Kidney capillary endothelial cell (primary cell): ENCODE measurements at regions not wholly inside any gene's neighbourhood (a gene's known extent, or its start where the extent isn't known, plus 50 kb on each side); places are given as distances from the start of the nearest gene placed in this dataset.
"Not testable (repeated sequence)": the region's sequence is repeated elsewhere in the genome, so short reads cannot be mapped to it uniquely, and the experiment has no call there.

Source experiments
- DNase-seq: peaks from one replicate; pipeline ENCODE4 v3.0.0-alpha.2; 2018; ENCODE audit warnings: low spot score

DNA sequence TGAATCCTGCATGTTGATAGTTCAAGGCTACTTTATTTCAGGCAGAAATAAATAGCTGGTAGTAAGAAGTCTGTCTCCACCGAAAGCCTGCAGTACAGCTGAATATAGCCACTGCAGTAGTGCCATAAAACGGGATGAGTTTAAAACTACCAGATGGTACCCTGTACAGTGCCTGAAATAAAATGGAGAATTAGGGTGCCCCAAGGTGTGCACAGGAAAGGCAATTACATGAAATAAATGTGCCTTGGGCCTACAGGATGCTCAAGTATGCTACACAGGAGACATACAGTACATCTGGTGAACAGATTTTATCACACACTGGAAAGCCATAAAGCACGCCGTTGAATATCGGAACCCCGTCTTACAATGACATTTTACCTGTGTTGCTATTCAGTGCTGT lies 447.7 kb upstream of the HNRNPA3 start:
- DNase-seq = no peak

DNA sequence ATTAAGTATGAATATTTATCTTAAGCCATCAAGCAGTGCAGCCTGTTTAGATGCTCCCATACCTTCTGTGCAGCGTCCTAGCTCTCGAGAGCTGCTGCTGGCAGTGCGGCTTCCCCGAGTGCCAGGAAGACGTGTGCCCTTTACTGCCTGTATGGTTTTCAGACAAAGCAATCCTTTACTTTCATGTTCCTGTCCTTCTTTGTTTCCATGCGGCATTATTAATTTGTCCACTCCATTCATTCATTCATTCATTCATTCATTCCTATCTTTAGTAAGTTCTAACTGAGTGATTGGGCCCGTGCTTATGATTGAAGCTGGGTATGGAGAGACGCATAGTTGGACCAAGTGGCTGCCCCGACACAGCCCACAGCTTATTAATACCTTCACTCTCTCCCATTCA lies 446.6 kb upstream of the HNRNPA3 start:
- DNase-seq = no peak

DNA sequence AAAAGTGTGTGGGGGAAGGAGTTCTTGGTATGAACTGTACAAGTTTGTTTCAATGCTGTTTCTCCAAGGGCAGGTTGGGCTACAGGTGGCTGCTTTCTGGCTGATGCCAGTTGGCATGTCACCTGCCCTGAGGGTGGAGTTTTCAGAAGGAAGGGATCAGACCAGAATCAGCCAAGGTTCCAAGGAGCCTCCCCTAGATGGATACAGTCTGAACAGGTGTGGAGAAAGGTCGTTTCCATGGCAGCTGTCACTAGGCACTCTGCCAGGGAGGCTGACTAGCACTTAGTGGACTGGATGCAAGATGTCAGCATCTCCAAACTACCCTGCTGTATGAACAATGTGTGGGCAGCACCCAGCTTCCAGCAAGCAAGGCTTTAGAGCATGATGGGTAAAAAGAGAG lies 444.4 kb upstream of the HNRNPA3 start:
- DNase-seq = no peak

DNA sequence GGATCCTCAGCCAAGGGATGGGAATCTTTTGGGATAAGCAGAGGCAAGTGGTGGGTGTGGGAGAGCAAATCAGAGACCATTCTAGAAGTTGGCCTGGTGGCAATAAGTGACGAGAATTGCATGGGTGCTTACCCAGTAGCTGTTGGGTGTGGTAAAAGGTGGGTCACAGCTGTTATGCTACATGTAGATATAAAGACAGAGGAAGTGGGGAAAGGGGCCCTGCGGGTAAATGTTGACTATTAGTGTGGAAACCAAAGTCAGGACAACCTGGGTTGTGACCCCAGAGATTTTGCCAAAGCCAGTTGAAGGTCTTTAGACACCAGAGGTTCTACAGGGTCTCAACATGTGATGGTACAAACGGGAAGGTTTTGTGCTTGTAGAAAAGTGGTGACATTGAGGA lies 443.6 kb upstream of the HNRNPA3 start:
- no peak for DNase-seq

DNA sequence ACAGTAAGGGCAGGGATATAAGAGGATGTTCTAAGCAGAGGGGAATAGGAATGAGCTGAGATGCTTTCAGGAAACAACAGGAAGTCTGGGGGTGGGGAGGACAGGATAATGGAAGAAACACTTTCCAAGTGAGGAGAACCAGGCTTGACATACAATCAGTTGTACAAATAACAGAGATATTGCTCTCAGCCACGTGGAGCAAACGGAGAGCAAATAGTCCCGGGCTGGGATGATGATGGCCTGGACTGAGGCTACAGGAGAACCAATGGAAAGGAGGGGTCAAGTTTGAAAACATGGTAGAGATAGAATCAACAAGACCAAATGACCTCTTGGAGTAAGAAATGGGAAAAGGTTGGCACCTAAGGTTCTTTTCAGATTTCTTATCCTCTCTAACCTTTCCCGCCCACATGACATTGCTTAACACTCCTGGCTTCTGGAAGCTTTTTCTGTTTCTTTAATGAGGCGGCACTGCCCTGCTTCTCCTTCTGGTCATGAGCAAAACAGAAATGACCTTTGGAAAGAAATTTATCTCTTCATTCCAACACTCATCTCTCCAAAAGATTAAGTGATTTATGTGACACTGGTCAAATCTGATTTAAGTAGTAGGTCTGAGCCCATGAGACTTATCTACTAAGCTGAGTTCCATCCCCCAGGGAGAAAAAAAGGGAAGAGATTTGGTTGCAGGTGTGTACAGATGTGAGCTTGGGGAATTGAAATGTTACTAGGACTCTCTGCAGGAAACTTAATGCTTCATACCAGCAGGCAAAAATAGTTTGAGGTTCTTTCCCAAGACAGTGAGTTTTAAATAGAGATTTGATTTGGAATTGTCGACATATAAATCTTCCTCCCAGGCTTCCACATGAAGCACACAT lies 442.9 kb upstream of the HNRNPA3 start:
- no peak for DNase-seq

DNA sequence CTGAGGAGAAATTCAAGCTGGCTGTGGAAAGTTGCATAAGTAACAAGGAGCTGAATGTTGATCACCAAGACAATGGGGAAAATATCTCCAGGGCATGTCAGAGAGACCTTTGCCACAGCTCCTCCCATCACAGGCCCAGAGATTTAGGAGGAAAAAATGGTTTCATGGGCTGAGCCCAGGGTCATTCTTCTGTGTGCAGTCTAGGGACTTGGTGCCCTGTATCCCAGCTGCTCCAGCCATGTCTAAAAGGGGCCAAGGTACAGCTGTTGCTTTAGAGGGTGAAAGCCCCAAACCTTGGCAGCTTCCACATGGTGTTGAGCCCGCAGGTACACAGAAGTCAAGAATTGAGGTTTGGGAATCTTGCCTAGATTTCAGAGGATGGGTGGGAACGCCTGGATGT lies 439.8 kb upstream of the HNRNPA3 start:
- no peak for DNase-seq

DNA sequence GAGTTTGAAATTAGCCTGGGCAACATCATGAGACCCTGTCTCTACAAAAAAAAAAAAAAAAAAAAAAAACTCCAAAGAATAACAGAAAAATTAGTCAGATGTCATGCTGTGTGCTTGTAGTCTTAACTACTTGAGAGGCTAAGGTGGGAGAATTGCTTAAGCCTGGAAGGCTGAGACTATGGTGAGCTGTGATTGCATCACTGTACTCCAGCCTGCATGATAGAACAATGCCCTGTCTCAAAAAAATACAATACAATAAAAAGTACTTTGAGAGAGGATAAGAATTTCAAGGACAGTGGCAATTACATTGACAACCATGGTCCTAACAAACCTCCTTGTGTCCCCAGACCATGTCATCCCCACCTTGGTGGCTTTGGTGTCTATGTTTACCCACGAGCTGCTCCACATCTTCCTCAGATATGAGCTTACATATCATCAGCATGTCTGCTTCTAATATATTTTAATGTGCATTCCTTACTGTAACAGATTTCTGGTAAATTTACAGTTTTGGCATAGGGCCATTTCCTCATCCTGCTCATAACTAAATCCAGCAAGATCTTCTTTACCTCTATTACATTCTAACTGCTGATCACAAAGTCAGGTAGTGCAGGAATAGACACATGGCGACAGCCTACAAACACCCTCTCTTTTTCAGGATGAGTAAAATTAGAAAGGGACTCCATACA lies 437.7 kb upstream of the HNRNPA3 start:
- no peak for DNase-seq

DNA sequence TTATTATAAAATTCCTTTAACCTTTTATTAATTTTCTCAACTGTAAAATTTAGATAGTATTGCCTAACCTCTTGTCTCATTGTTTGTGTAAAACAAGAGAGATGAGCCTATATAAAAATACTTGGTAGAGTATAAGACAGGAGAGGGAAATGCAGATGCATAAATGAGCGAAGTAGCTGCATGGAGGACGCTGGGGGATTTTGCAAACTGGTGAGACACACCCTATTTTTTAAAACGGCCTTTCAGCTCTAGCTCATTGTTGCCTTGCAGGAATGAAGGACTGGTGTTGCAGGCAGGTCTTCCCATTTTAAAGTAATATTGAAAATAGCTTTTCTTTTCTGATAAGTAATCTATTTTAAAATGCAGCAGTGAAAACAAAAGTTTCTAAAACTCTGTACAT lies 435.3 kb upstream of the HNRNPA3 start:
- DNase-seq = no peak

DNA sequence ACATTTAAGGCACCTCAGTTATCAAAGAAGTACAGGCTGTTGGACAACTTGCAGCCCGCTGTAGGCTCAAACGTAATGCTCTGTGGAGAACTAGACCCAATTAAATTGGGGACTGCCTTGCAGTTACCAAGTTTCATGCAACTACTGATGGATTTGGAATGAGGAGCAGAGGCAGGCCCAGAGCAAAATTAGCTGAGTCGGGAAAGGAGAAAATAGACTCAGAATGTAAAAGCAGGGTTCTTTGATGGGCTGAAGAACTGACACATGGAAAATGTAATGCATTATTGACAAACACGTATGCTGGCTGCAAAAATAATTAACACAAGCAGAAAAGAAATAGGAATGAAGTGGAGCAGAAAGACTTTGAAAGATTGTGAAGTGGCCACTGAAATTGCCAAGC lies 432.7 kb upstream of the HNRNPA3 start:
- no peak for DNase-seq

DNA sequence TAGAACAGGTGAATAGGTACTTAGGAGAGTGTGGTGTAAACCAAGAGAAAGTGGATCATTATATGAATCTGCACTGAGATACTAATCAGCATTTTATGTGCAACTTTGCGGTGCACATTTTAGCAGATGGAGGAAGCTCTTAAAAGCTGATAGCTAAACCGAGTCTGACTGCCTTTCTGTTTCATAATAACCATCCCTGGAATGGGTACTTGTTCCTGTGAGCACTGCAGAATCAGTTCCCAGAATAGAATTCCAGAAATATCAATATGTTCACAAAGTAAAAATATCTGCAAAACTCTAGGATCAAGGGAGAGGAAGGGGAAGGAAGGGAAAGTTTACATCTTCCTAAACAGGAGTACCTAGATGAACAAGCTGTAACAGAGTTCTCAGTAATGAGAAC lies 432.2 kb upstream of the HNRNPA3 start:
- DNase-seq = no peak

DNA sequence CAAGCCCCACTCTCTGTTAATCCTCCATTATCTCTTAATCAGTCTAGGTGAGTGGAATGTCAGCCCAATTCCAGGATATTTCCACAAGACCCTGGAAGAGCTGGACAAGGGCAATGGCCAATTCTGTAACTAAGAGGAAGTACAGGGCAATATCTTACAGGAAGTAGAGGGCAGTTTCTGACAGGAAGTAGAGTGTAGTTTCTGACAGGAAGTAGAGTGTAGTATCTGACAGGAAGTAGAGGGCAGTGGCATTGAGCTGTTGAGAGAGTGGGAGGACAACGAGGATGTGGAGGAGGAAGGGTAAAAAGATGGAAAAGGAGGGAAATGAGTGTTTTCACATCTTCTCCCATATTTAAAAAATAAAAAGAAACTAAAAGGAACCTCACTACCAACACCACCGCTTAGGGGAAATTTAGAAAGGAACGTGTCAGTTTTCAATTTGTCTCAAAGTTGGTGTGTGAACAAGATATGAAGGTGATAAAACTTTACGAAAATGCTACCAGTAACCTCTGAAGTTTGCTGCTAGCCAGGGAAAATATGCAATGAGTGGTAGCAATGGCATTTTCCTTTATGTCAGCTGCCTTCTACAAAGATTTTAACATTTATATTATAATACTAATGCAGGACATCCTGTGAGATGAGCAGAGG lies 430.9 kb upstream of the HNRNPA3 start:
- peak; percentile 16 for DNase-seq

DNA sequence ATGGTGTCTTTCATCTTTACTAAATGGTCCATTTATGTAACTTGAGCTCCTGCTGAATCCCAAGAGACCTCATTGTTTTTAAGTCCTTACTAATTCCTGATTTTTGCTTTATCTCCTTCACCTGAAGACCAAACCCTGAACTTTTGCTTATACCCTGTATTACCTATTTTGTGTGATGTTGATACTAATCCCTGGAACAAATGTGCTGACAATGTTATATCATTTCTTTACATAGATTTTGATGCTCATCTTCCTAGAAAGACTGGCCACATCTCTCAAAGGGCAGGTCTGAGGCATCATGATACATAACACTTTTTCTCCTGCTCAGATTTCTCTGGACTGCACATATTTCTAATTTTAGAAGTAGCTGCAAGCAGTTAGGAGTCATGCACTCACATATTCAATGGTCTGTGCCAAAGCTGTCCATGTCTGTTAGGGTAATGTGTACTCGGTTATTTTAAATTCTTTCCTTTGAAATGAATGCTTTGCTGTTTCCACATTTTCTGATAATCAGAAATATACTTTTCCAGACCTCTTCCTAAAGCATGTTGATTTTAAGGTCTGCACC lies 427.9 kb upstream of the HNRNPA3 start:
- DNase-seq = no peak

DNA sequence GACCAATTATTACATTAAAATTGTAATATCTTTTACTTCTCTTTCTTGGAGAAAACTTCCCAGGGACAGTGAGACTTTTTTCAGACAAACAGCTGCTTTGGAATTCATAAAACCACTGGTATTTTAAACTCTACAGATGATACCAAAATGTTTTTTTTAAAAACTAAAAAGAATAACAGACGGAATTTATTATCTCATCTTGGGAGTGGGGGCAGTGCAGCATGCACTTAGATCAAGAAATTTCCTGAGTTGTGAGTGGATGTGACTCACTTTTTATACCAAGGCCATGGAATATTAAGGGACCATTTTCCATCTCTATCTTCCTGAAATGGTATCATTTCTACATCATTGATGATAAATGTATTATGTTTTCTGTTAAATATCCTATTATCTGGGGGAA lies 422.8 kb upstream of the HNRNPA3 start:
- DNase-seq = no peak

DNA sequence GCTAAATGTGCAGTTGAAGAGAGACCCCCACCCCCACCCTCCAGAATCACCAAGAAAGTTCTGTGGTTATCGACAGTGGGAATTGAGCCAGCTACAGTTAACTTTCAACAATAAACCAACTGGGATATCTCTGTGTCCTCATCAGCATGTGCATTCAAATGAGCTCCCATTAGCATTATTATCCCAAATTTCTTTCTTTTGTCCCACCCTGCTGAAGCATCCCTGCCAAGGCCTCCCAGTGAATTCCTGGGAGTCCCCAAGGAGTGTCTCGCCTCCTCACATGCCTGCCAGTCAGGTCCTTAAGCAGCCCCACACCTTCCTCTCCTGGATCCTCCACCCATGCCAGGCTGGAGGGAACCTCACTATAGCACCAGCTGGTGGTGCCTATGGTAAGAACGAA lies 422.1 kb upstream of the HNRNPA3 start:
- no peak for DNase-seq

DNA sequence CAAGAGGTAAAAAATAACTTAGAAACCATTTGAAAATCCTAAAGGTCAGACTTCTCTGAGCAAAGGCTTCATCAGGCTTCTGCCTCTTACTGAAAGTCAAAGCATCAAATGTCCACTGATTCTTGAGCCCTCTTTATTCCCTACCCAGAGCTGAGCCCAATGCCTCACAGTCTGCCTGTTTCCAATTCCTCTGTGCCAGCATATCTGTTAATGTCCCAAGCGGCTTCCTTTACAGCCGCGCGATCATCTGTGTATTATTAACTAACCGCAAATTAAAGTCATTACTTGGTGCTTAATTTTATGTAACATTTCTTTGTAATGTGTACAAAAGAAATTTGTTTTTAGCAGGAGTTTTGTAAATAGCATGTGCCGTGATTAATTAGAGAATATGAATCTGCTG lies 418.8 kb upstream of the HNRNPA3 start:
- no peak for DNase-seq

DNA sequence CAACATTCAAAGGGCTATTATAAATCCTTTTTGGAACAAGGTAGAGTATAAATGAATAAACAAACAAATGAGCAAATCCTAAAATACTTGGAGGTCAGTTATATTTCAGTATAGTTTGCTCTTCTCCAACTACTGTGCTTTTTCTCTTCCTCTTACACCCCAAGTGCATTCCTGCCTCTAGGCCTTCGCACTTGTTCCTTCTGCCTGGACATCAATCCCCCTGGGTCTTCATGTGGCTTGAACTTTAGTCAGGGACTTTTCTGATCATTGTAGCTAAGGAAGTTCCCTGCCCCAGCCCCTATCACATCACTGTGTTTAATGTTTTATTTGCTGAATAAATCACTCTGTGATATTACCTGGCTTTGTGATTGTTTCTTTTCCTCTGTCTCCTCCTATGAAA lies 418.2 kb upstream of the HNRNPA3 start:
- no peak for DNase-seq

DNA sequence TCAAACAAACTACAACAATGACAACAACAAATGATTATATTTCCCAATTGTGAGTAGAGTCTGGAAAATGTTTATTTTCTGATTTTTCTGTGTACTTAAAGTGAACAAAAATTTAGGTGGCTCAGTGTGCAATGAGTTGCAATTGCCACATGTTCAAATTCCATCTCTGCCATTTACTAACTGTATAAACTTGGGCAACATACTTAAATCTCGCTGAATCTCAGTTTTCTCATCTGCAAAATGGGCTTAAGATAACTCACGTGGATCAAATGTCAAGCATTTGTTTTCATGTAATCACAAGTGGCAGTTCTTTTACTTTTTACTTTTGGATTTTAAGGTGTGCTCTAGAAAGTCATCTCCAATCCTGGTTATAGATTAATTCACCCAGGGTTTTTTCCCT lies 416.8 kb upstream of the HNRNPA3 start:
- DNase-seq = no peak

DNA sequence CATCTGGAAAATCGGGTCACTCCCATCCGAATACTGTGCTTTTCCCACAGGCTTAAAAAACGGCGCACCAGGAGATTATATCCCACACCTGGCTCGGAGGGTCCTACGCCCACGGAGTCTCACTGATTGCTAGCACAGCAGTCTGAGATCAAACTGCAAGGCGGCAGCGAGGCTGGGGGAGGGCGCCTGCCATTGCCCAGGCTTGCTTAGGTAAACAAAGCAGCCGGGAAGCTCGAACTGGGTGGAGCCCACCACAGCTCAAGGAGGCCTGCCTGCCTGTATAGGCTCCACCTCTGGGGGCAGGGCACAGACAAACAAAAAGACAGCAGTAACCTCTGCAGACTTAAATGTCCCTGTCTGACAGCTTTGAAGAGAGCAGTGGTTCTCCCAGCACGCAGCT lies 415.9 kb upstream of the HNRNPA3 start:
- not testable (repeated sequence) for DNase-seq

DNA sequence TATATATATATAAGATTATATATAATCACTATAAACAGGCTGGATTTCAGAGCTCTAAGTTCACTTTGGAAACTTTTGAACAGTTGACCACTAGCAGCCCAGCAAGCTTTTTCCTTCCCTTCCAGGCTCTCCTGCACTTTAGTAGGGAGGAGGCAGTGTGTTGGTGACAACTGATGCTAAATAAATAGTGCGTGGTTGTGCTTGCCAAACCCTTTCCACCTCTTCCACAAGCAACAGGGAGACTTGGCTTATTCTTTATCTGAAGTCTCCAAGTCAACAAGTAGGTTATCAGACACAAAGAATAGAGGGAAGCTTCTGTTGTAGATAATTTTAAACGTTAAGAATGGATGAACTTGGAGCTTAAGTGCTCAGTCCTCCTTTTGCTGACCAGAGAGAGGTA lies 408.2 kb upstream of the HNRNPA3 start:
- DNase-seq = no peak

DNA sequence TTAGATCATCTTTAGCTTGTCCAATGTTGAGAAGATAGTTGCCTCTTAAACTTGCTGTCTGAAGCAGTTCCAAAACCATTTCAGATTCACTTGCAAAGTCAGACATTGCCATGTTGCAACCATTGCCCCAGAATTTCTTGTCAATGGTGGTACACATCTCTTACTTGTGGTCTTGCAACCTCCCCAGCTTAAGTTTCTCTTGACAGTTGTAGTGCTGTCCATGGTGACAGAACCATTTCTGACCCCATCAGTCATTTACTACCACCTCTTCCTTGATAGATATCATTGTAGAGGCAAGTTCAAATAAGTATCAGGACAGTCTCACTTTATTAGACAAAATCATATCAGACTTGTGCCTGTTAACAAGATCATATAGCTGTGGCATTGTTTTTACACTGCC lies 407.2 kb upstream of the HNRNPA3 start:
- no peak for DNase-seq

DNA sequence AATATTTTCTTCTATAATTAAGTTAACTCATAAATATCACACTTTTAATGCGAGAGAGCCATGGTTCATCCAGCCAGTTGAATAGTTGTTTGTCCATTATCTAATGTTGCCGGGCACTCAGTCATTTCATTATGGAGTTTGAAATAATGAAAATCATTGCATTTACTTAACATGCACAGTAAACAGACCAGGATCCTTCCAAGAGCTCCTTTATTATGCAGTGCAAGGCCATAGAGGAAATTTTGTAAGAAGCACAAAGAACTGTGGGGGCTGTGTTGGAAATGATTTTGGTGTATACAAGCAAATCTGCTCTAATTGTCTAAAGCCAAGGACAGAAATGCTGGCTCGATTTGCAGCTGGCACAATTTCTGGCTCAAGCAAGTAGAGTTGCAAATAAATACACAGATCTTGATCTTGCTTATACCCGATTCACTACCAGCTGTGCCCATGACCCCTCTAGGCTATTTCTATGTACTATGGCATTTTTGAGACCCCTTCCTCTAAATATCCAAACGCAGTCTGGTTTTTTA lies 400.3 kb upstream of the HNRNPA3 start:
- DNase-seq = no peak

DNA sequence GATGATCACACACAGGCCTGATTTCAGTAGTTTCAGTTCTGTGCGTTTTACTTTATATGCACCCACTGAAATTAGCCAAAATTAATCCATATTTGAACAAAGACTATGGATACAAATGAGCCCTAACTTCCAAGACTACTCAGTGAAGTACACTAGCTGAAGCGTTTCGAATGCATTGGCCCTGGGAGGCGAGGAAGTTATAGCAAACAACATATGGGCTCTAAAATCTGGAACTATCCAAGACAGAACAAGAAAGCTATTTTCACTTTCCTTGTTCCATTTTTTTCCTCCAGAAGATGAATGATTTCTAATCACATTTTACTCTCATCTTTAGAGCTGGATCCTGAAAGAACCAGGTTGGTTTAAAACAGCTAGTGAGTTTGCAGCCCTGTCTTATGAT lies 399.4 kb upstream of the HNRNPA3 start:
- no peak for DNase-seq

DNA sequence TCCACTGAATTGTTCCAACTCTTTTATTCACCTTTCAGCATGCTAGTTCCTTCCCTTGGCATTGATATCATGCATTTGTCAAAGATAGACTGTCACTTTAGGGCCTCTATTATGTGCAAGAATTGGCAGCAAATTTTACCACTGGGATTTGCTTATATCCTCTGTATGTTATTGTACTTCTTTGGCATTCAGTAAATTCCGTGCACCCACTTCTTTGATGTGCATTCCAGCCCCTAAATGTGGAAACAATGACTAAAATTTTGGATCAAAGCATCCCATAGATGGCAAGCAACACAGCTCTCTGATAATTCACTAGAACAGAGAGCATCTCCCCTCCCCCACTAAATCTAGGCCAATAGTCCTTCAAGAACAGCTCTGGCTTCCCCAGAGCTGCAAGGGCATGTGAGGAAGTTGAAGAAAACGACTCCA lies 399.0 kb upstream of the HNRNPA3 start:
- DNase-seq = no peak
